Endothelial cell of umbilical vein (primary cell): ENCODE measurements at regions not wholly inside any gene's neighbourhood (a gene's known extent, or its start where the extent isn't known, plus 50 kb on each side); places are given as distances from the start of the nearest gene placed in this dataset.

Source experiments
- BruUV-seq: library from RNA; stranded (reverse); fragments of 400-500 nt; replicated peaks from 2 replicates; lab custom pipeline; 2021; lab: Mats Ljungman, UMichigan
- CTCF ChIA-PET: fragments of 300-600, 350-600 bp; sonication (Branson Sonifier 250); formaldehyde crosslinking; loops from one replicate; lab custom pipeline; 2021; ENCODE audit warnings: antibody characterized with exemption, inconsistent platforms; lab: Charles Lee
- POLR2A ChIA-PET: fragments of 300-600, 350-600 bp; sonication (Branson Sonifier 250); formaldehyde crosslinking; loops from one replicate; lab custom pipeline; 2021; ENCODE audit warnings: antibody characterized with exemption, inconsistent platforms; lab: Charles Lee
- DNase-seq: peaks from one replicate; pipeline ENCODE4 v3.0.0-alpha.2; 2011; ENCODE audit warnings: low read depth, low spot score
- FAIRE-seq: peaks from 2 replicates; lab custom pipeline; 2011; peaks lifted over from hg19 to GRCh38; lab: Jason Lieb, UNC
- H2AFZ ChIP-seq: 2 replicates; pipeline ENCODE4 v1.6.0; 2012; ENCODE audit warnings: low read depth, low read length, control low read depth, inconsistent platforms
- H3K27ac ChIP-seq: 2 replicates; pipeline ENCODE4 v1.5.1; 2011; ENCODE audit warnings: low read depth, mild to moderate bottlenecking, control low read depth, low read length, moderate library complexity; ENCODE audit not compliant: insufficient read depth
- H3K27me3 ChIP-seq, 2 experiments: 2 replicates each; pipeline versions ENCODE4 v1.6.0 to v1.6.1; 2011; ENCODE audit warnings: low read length in 2 of 2, mixed read lengths in 1 of 2; ENCODE audit not compliant: control insufficient read depth in 2 of 2, insufficient read depth in 2 of 2
- H3K36me3 ChIP-seq, 2 experiments: 2 replicates in 1 of 2; 3 replicates in 1 of 2; pipeline ENCODE4 v1.5.1; 2011; ENCODE audit warnings: low read length in 2 of 2, mild to moderate bottlenecking in 1 of 2, moderate library complexity in 1 of 2; ENCODE audit not compliant: control insufficient read depth in 2 of 2, insufficient read depth in 2 of 2; ENCODE audit errors: extremely low read depth in 1 of 2
- H3K4me1 ChIP-seq: 3 replicates; pipeline ENCODE4 v1.5.1; 2011; ENCODE audit warnings: mild to moderate bottlenecking, low read length; ENCODE audit not compliant: control insufficient read depth, insufficient read depth; ENCODE audit errors: extremely low read depth
- H3K4me2 ChIP-seq: 2 replicates; pipeline ENCODE4 v1.6.1; 2011; ENCODE audit warnings: low read length, control low read depth, mixed read lengths; ENCODE audit not compliant: insufficient read depth
- H3K4me3 ChIP-seq, 3 experiments: fragments of 200-600 bp in 1 of 3; sonication (generic), shearing (Covaris generic) in 1 of 3; replicated peaks in 1 of 3; 2 replicates each; pipeline ENCODE4 v1.5.1; 2011 to 2016; ENCODE audit warnings: control low read depth in 3 of 3, low read length in 3 of 3, mild to moderate bottlenecking in 2 of 3, inconsistent platforms in 1 of 3, low read depth in 1 of 3, moderate library complexity in 1 of 3; ENCODE audit not compliant: insufficient read depth in 1 of 3
- H3K79me2 ChIP-seq: 2 replicates; pipeline ENCODE4 v1.6.0; 2012; ENCODE audit warnings: low read length, inconsistent platforms; ENCODE audit not compliant: control insufficient read depth, insufficient read depth
- H3K9ac ChIP-seq: replicated peaks from 2 replicates; pipeline ENCODE3; 2011; ENCODE audit warnings: low read length, control low read depth; ENCODE audit not compliant: insufficient read depth; ENCODE audit errors: extremely low read depth
- H3K9me1 ChIP-seq: replicated peaks from 3 replicates; pipeline ENCODE4 v1.6.0; 2011; ENCODE audit warnings: mild to moderate bottlenecking, low read length; ENCODE audit not compliant: control insufficient read depth, insufficient read depth; ENCODE audit errors: extremely low read depth
- H3K9me3 ChIP-seq: replicated peaks from 2 replicates; pipeline ENCODE4 v1.5.1; 2012; ENCODE audit warnings: low read length, inconsistent platforms; ENCODE audit not compliant: control insufficient read depth, insufficient read depth
- H4K20me1 ChIP-seq: replicated peaks from 2 replicates; pipeline ENCODE3; 2011; ENCODE audit warnings: mild to moderate bottlenecking, low read length; ENCODE audit not compliant: control insufficient read depth, insufficient read depth; ENCODE audit errors: extremely low read depth
- FOS ChIP-seq: IDR thresholded peaks from 2 replicates; pipeline ENCODE4 v1.6.1; 2011; ENCODE audit warnings: mild to moderate bottlenecking, low read length, moderate library complexity, borderline replicate concordance; ENCODE audit not compliant: insufficient read depth
- JUN ChIP-seq: IDR thresholded peaks from 2 replicates; pipeline ENCODE4 v1.6.1; 2011; ENCODE audit warnings: borderline replicate concordance, low read depth; ENCODE audit not compliant: insufficient read length, insufficient read depth
- MYC ChIP-seq: IDR thresholded peaks from one replicate; pipeline ENCODE4 v1.6.1; 2011; ENCODE audit warnings: mild to moderate bottlenecking, low read depth, low read length
- POLR2A ChIP-seq: IDR thresholded peaks from 2 replicates; pipeline ENCODE4 v1.6.1; 2012; ENCODE audit warnings: low read depth, mild to moderate bottlenecking, control low read depth, low read length
- POLR2AphosphoS5 ChIP-seq: IDR thresholded peaks from 2 replicates; pipeline ENCODE4 v1.6.1; 2012; ENCODE audit warnings: low read depth, mild to moderate bottlenecking, control low read depth, low read length, moderate library complexity; ENCODE audit not compliant: insufficient read depth
- dilution Hi-C: fragments of 300-500 bp; cut with MboI; formaldehyde crosslinking; loops from one replicate; pipeline ENCODE4 v1.15.0; 2019; ENCODE audit warnings: low sequenced_read_pairs; ENCODE audit not compliant: extremely low pct_ligation_motif_present
- intact Hi-C: fragments of 100-400 bp; cut with micrococcal nuclease; formaldehyde crosslinking; loops from one replicate; pipeline ENCODE4 v1.10.0; 2022

- H4K20me1 ChIP-seq, result no peaks in the 10 kb centered on the region
- no peaks in the 10 kb centered on the region for H3K27me3 ChIP-seq
- no peaks in the 10 kb centered on the region for H3K79me2 ChIP-seq
- dilution Hi-C loops, result no loop called here
- H3K4me3 ChIP-seq, result no peak overlapping the region
- DNase-seq (no peak), FAIRE-seq (no peak)
- no peak for TF ChIP-seq POLR2AphosphoS5
- no peak for TF ChIP-seq MYC
- no peak for TF ChIP-seq POLR2A
- no peak for TF ChIP-seq JUN
- intact Hi-C loops, result no loop called here
- no peak overlapping the region for H3K4me2 ChIP-seq
- ChIA-PET CTCF (no interaction called here), POLR2A (no interaction called here)
- H2AFZ ChIP-seq, result no peak overlapping the region
- no peak overlapping the region for H3K27ac ChIP-seq
- no peak overlapping the region for H3K9ac ChIP-seq
- no peaks in the 10 kb centered on the region for H3K9me3 ChIP-seq
- BruUV-seq, result no TSS peak
- H3K4me1 ChIP-seq, result no peaks in the 10 kb centered on the region
- no peaks in the 10 kb centered on the region for H3K9me1 ChIP-seq
- no peaks in the 10 kb centered on the region for H3K36me3 ChIP-seq
These were observed 218.2 kb downstream of the SH2D4B start for GRCh38 chr10:80755893-80756292.

GRCh38 chr10:80759693-80760092 lies 222.0 kb downstream of the SH2D4B start:
- ChIA-PET POLR2A (no interaction called here), CTCF (no interaction called here)
- Histone ChIP-seq H3K27me3 (no peaks in the 10 kb centered on the region), H4K20me1 (no peaks in the 10 kb centered on the region), H3K9ac (no peak overlapping the region), H3K9me1 (no peaks in the 10 kb centered on the region), H3K79me2 (no peaks in the 10 kb centered on the region), H3K4me2 (no peak overlapping the region), H2AFZ (no peak overlapping the region), H3K27ac (no peak overlapping the region), H3K4me1 (no peaks in the 10 kb centered on the region), H3K9me3 (no peaks in the 10 kb centered on the region), H3K4me3 (no peak overlapping the region), H3K36me3 (no peaks in the 10 kb centered on the region)
- intact Hi-C loops (no loop called here), dilution Hi-C loops (no loop called here)
- no peak for TF ChIP-seq FOS
- DNase-seq (no peak), FAIRE-seq (no peak)
- BruUV-seq, result no TSS peak
